PC-3 (cell line): ENCODE measurements at regions not wholly inside any gene's neighbourhood (a gene's known extent, or its start where the extent isn't known, plus 50 kb on each side); places are given as distances from the start of the nearest gene placed in this dataset.

ENCODE experiments used
- ATAC-seq: fragments of 200-7000 bp; cut with Tn5 transposase; 2 replicates; pipeline ENCODE4 v1.9.1; 2020; ENCODE audit warnings: mild to moderate bottlenecking, moderate library complexity
- BruUV-seq: library from RNA; stranded (reverse); fragments of 400-500 nt; replicated peaks from 2 replicates; lab custom pipeline; 2021; lab: Mats Ljungman, UMichigan
- CTCF ChIA-PET: fragments of 300-600 bp; sonication (Branson Sonifier 250); formaldehyde crosslinking; loops from one replicate; lab custom pipeline; 2022; ENCODE audit warnings: antibody characterized with exemption; lab: Charles Lee
- POLR2A ChIA-PET: fragments of 300-600 bp; sonication (Branson Sonifier 250); formaldehyde crosslinking; loops from one replicate; lab custom pipeline; 2022; ENCODE audit warnings: antibody characterized with exemption; ENCODE audit not compliant: unreplicated experiment; lab: Charles Lee
- DNase-seq: peaks from one replicate; pipeline ENCODE4 v3.0.0-alpha.2; 2015
- H2AFZ ChIP-seq: fragments of 300-600 bp; sonication (generic); 2 replicates; pipeline ENCODE4 v1.6.0; 2016; ENCODE audit warnings: antibody characterized with exemption, low read length
- H3F3A ChIP-seq: fragments of 300-600 bp; sonication (generic); one replicate; pipeline ENCODE4 v1.6.0; 2017; ENCODE audit warnings: antibody characterized with exemption, low read length, control low read depth, mild to moderate bottlenecking; ENCODE audit not compliant: unreplicated experiment
- H3K27ac ChIP-seq: fragments of 300-600 bp; sonication (generic); 2 replicates; pipeline ENCODE4 v1.5.1; 2016; ENCODE audit warnings: mild to moderate bottlenecking, low read length
- H3K27me3 ChIP-seq: fragments of 300-600 bp; sonication (generic); 2 replicates; pipeline ENCODE4 v1.6.1; 2016; ENCODE audit warnings: low read length, mixed read lengths
- H3K36me3 ChIP-seq: fragments of 300-600 bp; sonication (generic); 2 replicates; pipeline ENCODE4 v1.6.1; 2016; ENCODE audit warnings: low read depth, mixed run types, low read length, mixed read lengths
- H3K4me1 ChIP-seq: fragments of 300-600 bp; sonication (generic); 2 replicates; pipeline ENCODE4 v1.5.1; 2016; ENCODE audit warnings: low read length; ENCODE audit not compliant: insufficient read depth
- H3K4me2 ChIP-seq: fragments of 300-600 bp; sonication (generic); 2 replicates; pipeline ENCODE4 v1.6.0; 2016; ENCODE audit warnings: low read length
- H3K4me3 ChIP-seq: fragments of 300-600 bp; sonication (generic); 2 replicates; pipeline ENCODE4 v1.5.1; 2016; ENCODE audit warnings: mild to moderate bottlenecking, low read length, mixed read lengths
- H3K79me2 ChIP-seq: fragments of 300-600 bp; sonication (generic); 2 replicates; pipeline ENCODE4 v1.6.1; 2017; ENCODE audit warnings: low read length, mixed read lengths
- H3K9ac ChIP-seq: fragments of 300-600 bp; sonication (generic); 2 replicates; pipeline ENCODE4 v1.6.0; 2016; ENCODE audit warnings: mild to moderate bottlenecking, low read length
- H3K9me2 ChIP-seq: fragments of 300-600 bp; sonication (generic); replicated peaks from 2 replicates; pipeline ENCODE4 v1.6.1; 2016; ENCODE audit warnings: mixed run types, low read length, mixed read lengths
- H3K9me3 ChIP-seq: fragments of 300-600 bp; sonication (generic); 2 replicates; pipeline ENCODE4 v1.6.1; 2016; ENCODE audit warnings: low read length, mixed read lengths
- H4K20me1 ChIP-seq: fragments of 300-600 bp; sonication (generic); 2 replicates; pipeline ENCODE4 v1.6.1; 2016; ENCODE audit warnings: low read length, mixed read lengths
- EZH2 ChIP-seq: fragments of 300-600 bp; sonication (generic); IDR thresholded peaks from one replicate; pipeline ENCODE4 v1.6.1; 2017; ENCODE audit warnings: antibody characterized with exemption, mild to moderate bottlenecking, low read length; ENCODE audit not compliant: unreplicated experiment
- EZH2phosphoT487 ChIP-seq: fragments of 300-600 bp; sonication (generic); IDR thresholded peaks from 2 replicates; pipeline ENCODE4 v1.6.1; 2018; ENCODE audit warnings: mild to moderate bottlenecking, antibody characterized with exemption, low read length, borderline replicate concordance
- intact Hi-C: fragments of 100-400 bp; cut with micrococcal nuclease; formaldehyde crosslinking; loops from 2 replicates; pipeline ENCODE4 v1.9.0; 2023
- TF ChIP-seq, protein P1 (sequence below): fragments of 300-600 bp; sonication (generic); conservative IDR thresholded peaks from 2 replicates; pipeline ENCODE4 v1.5.1; 2017; ENCODE audit warnings: antibody characterized with exemption, low read depth, mild to moderate bottlenecking, low read length

DNA sequence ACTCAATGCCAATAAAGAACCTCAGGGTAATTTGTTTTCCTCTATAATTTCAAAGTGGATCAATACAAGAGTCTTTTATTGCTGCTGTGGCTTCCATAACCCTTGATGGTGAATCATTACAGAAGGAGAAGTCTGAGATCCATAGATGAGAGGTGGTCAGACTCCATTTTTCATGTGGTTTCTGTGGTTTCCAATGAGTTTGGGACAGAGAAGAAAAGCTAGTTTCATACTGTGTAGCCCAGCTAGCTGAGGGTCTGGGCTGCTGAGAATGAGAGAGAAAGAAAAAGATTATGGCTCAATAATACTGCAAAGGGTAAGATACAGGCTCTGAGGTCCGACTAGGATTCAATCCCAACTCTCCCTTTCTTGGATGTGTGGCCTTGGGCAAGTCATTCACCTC is 180.6 kb upstream of the LRRN1 start:
- no TSS peak for BruUV-seq

GRCh38 chr3:3615533-3615932 is 183.7 kb upstream of the LRRN1 start:
- ATAC-seq, result no peak
- no TSS peak for BruUV-seq
- no peak overlapping the region for H3K9ac ChIP-seq
- H3K36me3 ChIP-seq, result no peaks in the 10 kb centered on the region
- intact Hi-C loops, result no loop called here
- no peaks in the 10 kb centered on the region for H3K79me2 ChIP-seq
- H2AFZ ChIP-seq, result no peak overlapping the region
- no peak overlapping the region for H3K4me2 ChIP-seq
- ChIA-PET POLR2A (no interaction called here), CTCF (no interaction called here)
- H4K20me1 ChIP-seq, result no peaks in the 10 kb centered on the region
- no peak overlapping the region for H3K4me3 ChIP-seq
- no peaks in the 10 kb centered on the region for H3K9me2 ChIP-seq
- no peaks in the 10 kb centered on the region for H3K27me3 ChIP-seq
- peaks cover 20% of the 10 kb centered on the region for H3K9me3 ChIP-seq
- no peaks in the 10 kb centered on the region for H3F3A ChIP-seq
- no peak for DNase-seq
- TF ChIP-seq EZH2 (no peak), EZH2phosphoT487 (no peak)
- TF ChIP-seq, protein P1, sequence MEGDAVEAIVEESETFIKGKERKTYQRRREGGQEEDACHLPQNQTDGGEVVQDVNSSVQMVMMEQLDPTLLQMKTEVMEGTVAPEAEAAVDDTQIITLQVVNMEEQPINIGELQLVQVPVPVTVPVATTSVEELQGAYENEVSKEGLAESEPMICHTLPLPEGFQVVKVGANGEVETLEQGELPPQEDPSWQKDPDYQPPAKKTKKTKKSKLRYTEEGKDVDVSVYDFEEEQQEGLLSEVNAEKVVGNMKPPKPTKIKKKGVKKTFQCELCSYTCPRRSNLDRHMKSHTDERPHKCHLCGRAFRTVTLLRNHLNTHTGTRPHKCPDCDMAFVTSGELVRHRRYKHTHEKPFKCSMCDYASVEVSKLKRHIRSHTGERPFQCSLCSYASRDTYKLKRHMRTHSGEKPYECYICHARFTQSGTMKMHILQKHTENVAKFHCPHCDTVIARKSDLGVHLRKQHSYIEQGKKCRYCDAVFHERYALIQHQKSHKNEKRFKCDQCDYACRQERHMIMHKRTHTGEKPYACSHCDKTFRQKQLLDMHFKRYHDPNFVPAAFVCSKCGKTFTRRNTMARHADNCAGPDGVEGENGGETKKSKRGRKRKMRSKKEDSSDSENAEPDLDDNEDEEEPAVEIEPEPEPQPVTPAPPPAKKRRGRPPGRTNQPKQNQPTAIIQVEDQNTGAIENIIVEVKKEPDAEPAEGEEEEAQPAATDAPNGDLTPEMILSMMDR, result no peak
- H3K4me1 ChIP-seq, result no peaks in the 10 kb centered on the region
- no peak overlapping the region for H3K27ac ChIP-seq

More for the DNA sequence above, 180.6 kb upstream of the LRRN1 start:
- H3K9ac ChIP-seq, result no peak overlapping the region
- ChIA-PET POLR2A (no interaction called here), CTCF (no interaction called here)
- H3K4me3 ChIP-seq, result no peak overlapping the region
- H3F3A ChIP-seq, result no peaks in the 10 kb centered on the region
- H4K20me1 ChIP-seq, result no peaks in the 10 kb centered on the region
- H2AFZ ChIP-seq, result no peak overlapping the region
- no peak overlapping the region for H3K27ac ChIP-seq
- no peaks in the 10 kb centered on the region for H3K36me3 ChIP-seq
- H3K4me1 ChIP-seq, result no peaks in the 10 kb centered on the region
- H3K9me2 ChIP-seq, result no peaks in the 10 kb centered on the region
- ATAC-seq (no peak), DNase-seq (no peak)
- TF ChIP-seq, protein P1, result no peak
- TF ChIP-seq EZH2phosphoT487 (no peak), EZH2 (no peak)
- intact Hi-C loops, result no loop called here
- H3K79me2 ChIP-seq, result no peaks in the 10 kb centered on the region
- no peak overlapping the region for H3K4me2 ChIP-seq
- no peaks in the 10 kb centered on the region for H3K27me3 ChIP-seq
- H3K9me3 ChIP-seq, result peaks cover 30% of the 10 kb centered on the region

DNA sequence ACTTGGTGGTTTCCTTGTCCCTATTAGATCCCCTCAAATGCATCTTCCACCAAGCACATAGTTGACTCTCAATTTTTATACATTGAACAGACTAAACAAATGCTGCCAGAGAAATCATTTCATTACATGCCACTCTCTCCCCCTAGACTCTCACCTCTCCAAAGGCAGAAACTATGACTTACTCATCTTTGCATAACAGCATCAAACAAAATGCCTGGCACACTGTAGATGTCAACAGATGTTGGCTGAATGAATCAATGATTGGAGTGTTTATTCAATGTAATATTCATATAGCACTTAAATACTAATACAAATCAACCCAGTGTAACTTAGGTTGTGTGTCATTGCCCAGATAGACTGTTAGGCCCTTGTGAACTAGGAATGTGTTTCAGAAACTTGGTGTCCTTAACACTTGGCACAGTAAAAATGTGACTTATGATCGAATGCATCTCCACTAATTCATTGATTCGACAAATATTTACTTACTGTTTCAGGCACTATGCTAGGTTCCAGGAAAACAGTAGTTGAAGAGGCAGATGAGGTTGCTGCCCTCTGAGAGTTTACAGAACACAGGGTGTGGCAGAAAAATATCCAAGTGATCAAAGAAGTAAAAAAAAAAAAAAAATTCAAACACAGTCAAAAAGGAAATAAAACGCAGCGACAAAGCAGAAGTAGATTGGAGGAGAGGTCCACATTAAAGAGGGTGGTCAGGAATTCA is 188.5 kb upstream of the LRRN1 start:
- TF ChIP-seq EZH2 (no peak), EZH2phosphoT487 (no peak)
- TF ChIP-seq, protein P1, result no peak
- H3K36me3 ChIP-seq, result no peaks in the 10 kb centered on the region
- H3K9me2 ChIP-seq, result no peaks in the 10 kb centered on the region
- no peak overlapping the region for H3K4me2 ChIP-seq
- no peaks in the 10 kb centered on the region for H3K27me3 ChIP-seq
- no peak overlapping the region for H3K27ac ChIP-seq
- ChIA-PET POLR2A (no interaction called here), CTCF (no interaction called here)
- H4K20me1 ChIP-seq, result no peaks in the 10 kb centered on the region
- ATAC-seq (no peak), DNase-seq (no peak)
- H3K9ac ChIP-seq, result no peak overlapping the region
- H3K4me1 ChIP-seq, result no peaks in the 10 kb centered on the region
- no TSS peak for BruUV-seq
- H2AFZ ChIP-seq, result no peak overlapping the region
- 0 out of 2 replicates have a peak, but pooled peaks cover 23% of the 10 kb centered on the region for H3K9me3 ChIP-seq
- no peaks in the 10 kb centered on the region for H3F3A ChIP-seq
- H3K79me2 ChIP-seq, result no peaks in the 10 kb centered on the region
- intact Hi-C loops, result no loop called here
- no peak overlapping the region for H3K4me3 ChIP-seq
